HG02798 (cell line): ENCODE measurements at regions not wholly inside any gene's neighbourhood (a gene's known extent, or its start where the extent isn't known, plus 50 kb on each side); places are given as distances from the start of the nearest gene placed in this dataset.
A peak's percentile ranks its signal among the peaks of the same experiment; 100 is the strongest.
"Not testable (repeated sequence)": the region's sequence is repeated elsewhere in the genome, so short reads cannot be mapped to it uniquely, and the experiment has no call there.

Source experiments
- ATAC-seq: cut with Tn5 transposase; IDR thresholded peaks from one replicate; pipeline ENCODE4 v1.9.1; 2021; ENCODE audit warnings: mild to moderate bottlenecking; ENCODE audit not compliant: unreplicated experiment, poor library complexity

GRCh38 chr3:176663387-176663786, 533.9 kb downstream of the TBL1XR1 start:
- ATAC-seq: no peak

GRCh38 chr3:176661432-176661964, 535.8 kb downstream of the TBL1XR1 start:
- no peak for ATAC-seq

GRCh38 chr3:176655404-176656094, 541.7 kb downstream of the TBL1XR1 start:
- no peak for ATAC-seq

- no peak for ATAC-seq
Measured at GRCh38 chr3:176651622-176652021, 545.7 kb downstream of the TBL1XR1 start.

- no peak for ATAC-seq
Measured at GRCh38 chr3:176650478-176650877, 546.8 kb downstream of the TBL1XR1 start.

- ATAC-seq: no peak
Measured at GRCh38 chr3:176647987-176648386, 549.3 kb downstream of the TBL1XR1 start.

GRCh38 chr3:176633511-176633910, 563.8 kb downstream of the TBL1XR1 start:
- ATAC-seq: no peak

GRCh38 chr3:176632925-176633324, 564.4 kb downstream of the TBL1XR1 start:
- ATAC-seq: no peak

- no peak for ATAC-seq
Measured at GRCh38 chr3:176631165-176631564, 566.1 kb downstream of the TBL1XR1 start.

- no peak for ATAC-seq
Measured at GRCh38 chr3:176628101-176628639, 569.1 kb downstream of the TBL1XR1 start.

- ATAC-seq: no peak
Measured at GRCh38 chr3:176623468-176624150, 573.7 kb downstream of the TBL1XR1 start.

GRCh38 chr3:176619833-176620232, 577.4 kb downstream of the TBL1XR1 start:
- no peak for ATAC-seq

GRCh38 chr3:176615826-176616225, 581.5 kb downstream of the TBL1XR1 start:
- no peak for ATAC-seq

GRCh38 chr3:176611703-176612102, 585.6 kb downstream of the TBL1XR1 start:
- ATAC-seq: no peak

GRCh38 chr3:176609361-176609760, 587.9 kb downstream of the TBL1XR1 start:
- ATAC-seq: no peak

GRCh38 chr3:176605553-176605952, 591.7 kb downstream of the TBL1XR1 start:
- ATAC-seq: not testable (repeated sequence)

GRCh38 chr3:176595307-176595706, 602.0 kb downstream of the TBL1XR1 start:
- ATAC-seq: no peak

GRCh38 chr3:176590722-176591121, 606.6 kb downstream of the TBL1XR1 start:
- no peak for ATAC-seq

- ATAC-seq: peak; percentile 90
Measured at GRCh38 chr3:176587089-176587488, 610.2 kb downstream of the TBL1XR1 start.

- ATAC-seq: no peak
Measured at GRCh38 chr3:176584413-176585176, 612.7 kb downstream of the TBL1XR1 start.

GRCh38 chr3:176583956-176584355, 613.3 kb downstream of the TBL1XR1 start:
- ATAC-seq: no peak
